ENCODE measurements at regions not wholly inside any gene's neighbourhood (a gene's known extent, or its start where the extent isn't known, plus 50 kb on each side); places are given as distances from the start of the nearest gene placed in this dataset.

- no peak for TF ChIP-seq CTCF (IDR thresholded peaks at IDR 0.05; ENCODE audit: unreplicated experiment)
- CTCF ChIA-PET, result interaction anchor here (1.1 kb wide), 1 partner anchor 14 kb away, joined by 3 read pairs; no protein-coding TSS in a partner anchor
- POLR2A ChIA-PET, result interaction anchor here (1.8 kb wide), 1 partner anchor 15 kb away, joined by 6 read pairs; no protein-coding TSS in a partner anchor
- BruUV-seq (replicated peaks), result no TSS peak
- Mint-ChIP-seq H3K27me3 (ENCODE audit: insufficient read depth, unreplicated experiment) (no peaks in the 10 kb centered on the region), H3K9me3 (ENCODE audit: unreplicated experiment) (no peaks in the 10 kb centered on the region), H3K36me3 (ENCODE audit: insufficient read depth, unreplicated experiment) (peaks cover 5% of the 10 kb centered on the region), H3K27ac (ENCODE audit: low read depth, unreplicated experiment) (no peak overlapping the region), H3K4me1 (ENCODE audit: insufficient read depth, unreplicated experiment) (peaks cover 12% of the 10 kb centered on the region), H3K4me3 (ENCODE audit: unreplicated experiment) (no peak overlapping the region)
- intact Hi-C loops (cut with micrococcal nuclease), result no loop called here
- no peak for DNase-seq (ENCODE audit: unreplicated experiment)
Measured at GRCh38 chr10:3871424-3871996, 86.5 kb upstream of the KLF6 start.

GRCh38 chr10:3869036-3869435 is 84.0 kb upstream of the KLF6 start:
- CTCF ChIA-PET, result interaction anchor here (0.8 kb wide), 1 partner anchor 84 kb away, joined by 3 read pairs; the partner anchor contains the start of gene KLF6
- no peak for DNase-seq (ENCODE audit: unreplicated experiment)
- intact Hi-C loops (cut with micrococcal nuclease), result no loop called here
- no peak for TF ChIP-seq CTCF (IDR thresholded peaks at IDR 0.05; ENCODE audit: unreplicated experiment)
- POLR2A ChIA-PET, result interaction anchor here (0.9 to 1.5 kb wide), 2 partner anchors 19 to 94 kb away, joined by 3 read pairs; no protein-coding TSS in a partner anchor
- H3K9me3 Mint-ChIP-seq (ENCODE audit: unreplicated experiment), result no peaks in the 10 kb centered on the region
- H3K27me3 Mint-ChIP-seq (ENCODE audit: insufficient read depth, unreplicated experiment), result no peaks in the 10 kb centered on the region
- no TSS peak for BruUV-seq (replicated peaks)
- H3K4me1 Mint-ChIP-seq (ENCODE audit: insufficient read depth, unreplicated experiment), result peaks cover 12% of the 10 kb centered on the region
- H3K36me3 Mint-ChIP-seq (ENCODE audit: insufficient read depth, unreplicated experiment), result peaks cover 6% of the 10 kb centered on the region
- no peak overlapping the region for H3K27ac Mint-ChIP-seq (ENCODE audit: low read depth, unreplicated experiment)
- H3K4me3 Mint-ChIP-seq (ENCODE audit: unreplicated experiment), result no peak overlapping the region

- Mint-ChIP-seq H3K4me1 (ENCODE audit: insufficient read depth, unreplicated experiment) (peaks cover 12% of the 10 kb centered on the region), H3K9me3 (ENCODE audit: unreplicated experiment) (no peaks in the 10 kb centered on the region), H3K4me3 (ENCODE audit: unreplicated experiment) (no peak overlapping the region), H3K36me3 (ENCODE audit: insufficient read depth, unreplicated experiment) (peaks cover 6% of the 10 kb centered on the region), H3K27me3 (ENCODE audit: insufficient read depth, unreplicated experiment) (no peaks in the 10 kb centered on the region), H3K27ac (ENCODE audit: low read depth, unreplicated experiment) (no peak overlapping the region)
- ChIA-PET POLR2A (interaction anchor here (1.2 kb wide), 1 partner anchor 20 kb away, joined by 3 read pairs; no protein-coding TSS in a partner anchor), CTCF (interaction anchor here (0.8 kb wide), 1 partner anchor 83 kb away, joined by 3 read pairs; the partner anchor contains the start of gene KLF6)
- intact Hi-C loops (cut with micrococcal nuclease), result no loop called here
- no TSS peak for BruUV-seq (replicated peaks)
- TF ChIP-seq CTCF (IDR thresholded peaks at IDR 0.05; ENCODE audit: unreplicated experiment), result no peak
- DNase-seq (ENCODE audit: unreplicated experiment), result no peak
Measured at GRCh38 chr10:3868271-3868664, 83.3 kb upstream of the KLF6 start.

- POLR2A ChIA-PET, result interaction anchor here (0.7 to 1.6 kb wide), 3 partner anchors 9 to 20 kb away, joined by 3 to 6 read pairs (median 3); no protein-coding TSS in a partner anchor
- no peak for DNase-seq (ENCODE audit: unreplicated experiment)
- peaks cover 6% of the 10 kb centered on the region for H3K36me3 Mint-ChIP-seq (ENCODE audit: insufficient read depth, unreplicated experiment)
Measured at GRCh38 chr10:3867454-3868270, 82.7 kb upstream of the KLF6 start.

More at GRCh38 chr10:3867454-3868270, 82.7 kb upstream of the KLF6 start:
- H3K9me3 Mint-ChIP-seq (ENCODE audit: unreplicated experiment), result no peaks in the 10 kb centered on the region
- no peaks in the 10 kb centered on the region for H3K27me3 Mint-ChIP-seq (ENCODE audit: insufficient read depth, unreplicated experiment)
- no peak overlapping the region for H3K27ac Mint-ChIP-seq (ENCODE audit: low read depth, unreplicated experiment)
- peaks cover 12% of the 10 kb centered on the region for H3K4me1 Mint-ChIP-seq (ENCODE audit: insufficient read depth, unreplicated experiment)
- CTCF ChIA-PET, result no interaction called here
- intact Hi-C loops (cut with micrococcal nuclease), result no loop called here
- H3K4me3 Mint-ChIP-seq (ENCODE audit: unreplicated experiment), result no peak overlapping the region
- TF ChIP-seq CTCF (IDR thresholded peaks at IDR 0.05; ENCODE audit: unreplicated experiment), result no peak
- no TSS peak for BruUV-seq (replicated peaks)
